Central memory CD4-positive, alpha-beta T cell (primary cell): ENCODE measurements at regions not wholly inside any gene's neighbourhood (a gene's known extent, or its start where the extent isn't known, plus 50 kb on each side); places are given as distances from the start of the nearest gene placed in this dataset.

Source experiments
- DNase-seq: peaks from one replicate; pipeline ENCODE4 v3.0.0; 2022

GRCh38 chr13:105965910-105966309 lies 569.6 kb downstream of the EFNB2 start:
- DNase-seq, result no peak

- no peak for DNase-seq
These were observed 573.4 kb downstream of the EFNB2 start for GRCh38 chr13:105962080-105962479.

- no peak for DNase-seq
These were observed 574.0 kb downstream of the EFNB2 start for GRCh38 chr13:105961438-105961837.

GRCh38 chr13:105960326-105960725 lies 575.1 kb downstream of the EFNB2 start:
- no peak for DNase-seq

GRCh38 chr13:105959876-105960275 lies 575.6 kb downstream of the EFNB2 start:
- DNase-seq, result no peak

- DNase-seq, result no peak
These were observed 577.6 kb downstream of the EFNB2 start for GRCh38 chr13:105957769-105958438.

- no peak for DNase-seq
These were observed 578.5 kb downstream of the EFNB2 start for GRCh38 chr13:105956921-105957320.

GRCh38 chr13:105952973-105953290 lies 582.5 kb downstream of the EFNB2 start:
- no peak for DNase-seq

DNA sequence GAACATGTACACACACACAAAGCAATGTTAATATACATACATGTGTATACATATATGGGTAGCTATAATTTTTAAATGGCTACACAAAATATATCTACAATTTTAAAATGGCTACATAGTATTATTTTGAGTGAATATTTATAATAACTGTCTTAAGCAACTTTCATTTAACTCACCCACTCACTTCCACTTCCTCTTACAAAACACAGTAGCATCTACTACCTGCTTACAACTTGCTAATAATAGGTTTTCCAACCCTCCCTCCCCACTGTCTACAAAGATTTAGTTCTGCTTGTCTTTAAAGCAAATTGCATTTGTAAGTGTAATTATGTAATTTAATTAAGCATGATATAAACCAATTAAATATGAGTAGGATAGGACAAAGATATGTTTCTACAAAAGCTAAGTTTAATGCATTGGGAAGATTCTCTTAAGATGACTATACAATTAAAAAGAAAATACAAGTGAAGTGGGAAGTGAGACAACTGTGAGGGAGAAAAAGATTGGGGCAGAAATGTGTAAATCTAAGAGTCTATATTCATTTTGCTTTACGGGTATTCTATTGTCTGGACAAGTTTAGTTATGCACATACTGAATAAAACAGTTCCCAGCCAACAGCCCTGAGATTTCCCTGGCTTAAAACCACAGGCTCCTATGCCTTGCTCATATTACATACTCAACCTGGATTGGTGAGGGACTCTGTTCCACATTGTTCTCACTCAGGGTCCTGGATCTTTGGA lies 583.1 kb downstream of the EFNB2 start:
- no peak for DNase-seq

- DNase-seq, result no peak
These were observed 587.3 kb downstream of the EFNB2 start for GRCh38 chr13:105948143-105948542.

- no peak for DNase-seq
These were observed 594.6 kb downstream of the EFNB2 start for GRCh38 chr13:105940882-105941281.

DNA sequence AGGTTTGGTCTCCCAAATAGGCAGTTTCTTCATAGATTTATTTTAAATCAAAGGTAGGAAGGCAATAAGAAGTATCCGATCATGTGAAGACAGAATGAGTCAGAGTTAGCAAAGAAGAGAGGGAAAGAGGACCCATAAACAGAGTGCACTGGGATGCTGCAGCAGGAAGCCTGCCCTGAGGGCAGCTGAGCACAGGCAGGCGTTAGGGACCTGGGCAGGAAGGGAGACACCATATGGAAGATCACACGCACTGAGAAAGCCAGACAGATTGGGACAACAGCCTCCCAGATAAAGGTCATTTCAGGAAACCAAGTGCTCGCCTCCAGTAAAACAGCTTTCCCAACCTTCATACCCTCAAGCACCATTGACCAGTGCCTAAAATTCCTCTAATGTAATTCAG lies 598.0 kb downstream of the EFNB2 start:
- DNase-seq, result no peak

- no peak for DNase-seq
These were observed 598.6 kb downstream of the EFNB2 start for GRCh38 chr13:105936816-105937215.

DNA sequence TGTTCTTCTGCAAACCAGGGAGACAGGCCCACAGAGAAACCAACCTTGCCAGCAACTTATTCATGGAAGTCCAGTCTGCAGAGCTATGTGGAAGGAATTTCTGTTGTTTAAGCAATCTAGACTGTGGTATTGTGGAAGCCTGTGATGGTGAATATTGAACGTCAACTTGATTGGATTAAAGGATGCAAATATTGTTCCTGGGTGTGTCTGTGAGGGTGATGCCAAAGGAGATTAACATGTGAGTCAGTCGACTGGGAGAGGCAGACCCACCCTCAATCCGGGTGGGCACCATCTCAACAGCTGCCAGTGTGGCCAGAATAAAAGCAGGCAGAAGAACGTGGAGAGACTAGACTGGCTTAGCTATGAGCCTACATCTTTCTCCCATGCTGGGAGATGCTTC lies 606.0 kb downstream of the EFNB2 start:
- no peak for DNase-seq

- no peak for DNase-seq
These were observed 606.6 kb downstream of the EFNB2 start for GRCh38 chr13:105928901-105929300.

GRCh38 chr13:105928048-105928447 lies 607.4 kb downstream of the EFNB2 start:
- no peak for DNase-seq

GRCh38 chr13:105925496-105925895 lies 610.0 kb downstream of the EFNB2 start:
- no peak for DNase-seq

DNA sequence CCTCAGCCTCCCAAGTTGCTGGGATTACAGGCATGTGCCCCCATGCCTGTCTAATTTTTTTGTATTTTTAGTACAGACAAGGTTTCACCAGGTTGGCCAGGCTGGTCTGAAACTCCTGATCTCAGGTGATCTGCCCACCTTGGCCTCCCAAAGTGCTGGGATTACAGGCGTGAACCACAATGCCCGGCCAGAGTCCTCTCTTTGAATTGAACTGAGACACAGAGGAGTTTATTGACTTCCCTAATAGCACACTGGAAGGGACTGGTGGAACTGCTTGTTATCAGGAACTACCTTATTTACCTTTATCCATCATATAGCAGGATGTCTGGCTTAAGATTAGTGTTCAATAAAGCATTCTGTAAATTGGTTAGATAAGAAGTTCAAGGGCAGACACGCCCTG lies 613.8 kb downstream of the EFNB2 start:
- DNase-seq, result no peak

DNA sequence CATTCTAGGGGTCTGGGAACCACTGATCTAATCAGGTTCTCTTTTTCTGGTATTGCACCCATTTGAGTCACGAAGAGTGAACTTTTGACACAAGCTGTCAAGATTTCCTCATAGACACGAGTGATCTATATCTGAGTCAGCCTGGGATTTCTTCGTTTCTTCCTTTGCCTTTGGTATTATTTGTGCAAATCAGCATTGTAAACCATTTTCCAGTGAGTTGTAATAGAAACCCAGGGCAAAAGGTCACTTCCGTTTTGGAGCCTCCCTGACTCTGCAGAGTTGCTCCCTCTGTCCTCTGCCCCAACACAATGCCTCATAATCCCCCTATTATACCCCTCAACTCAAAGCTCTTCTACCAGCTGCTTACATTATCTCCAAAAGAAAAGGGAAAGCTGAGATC lies 615.1 kb downstream of the EFNB2 start:
- no peak for DNase-seq

GRCh38 chr13:105918842-105919741 lies 616.4 kb downstream of the EFNB2 start:
- no peak for DNase-seq

GRCh38 chr13:105915146-105915850 lies 620.2 kb downstream of the EFNB2 start:
- no peak for DNase-seq

GRCh38 chr13:105914291-105915036 lies 621.0 kb downstream of the EFNB2 start:
- DNase-seq, result no peak
